Panc1 (cell line): ENCODE measurements at regions not wholly inside any gene's neighbourhood (a gene's known extent, or its start where the extent isn't known, plus 50 kb on each side); places are given as distances from the start of the nearest gene placed in this dataset.

Experiments
- ATAC-seq: fragments of 200-7000 bp; cut with Tn5 transposase; 2 replicates; pipeline ENCODE4 v1.9.1; 2020; ENCODE audit warnings: mild to moderate bottlenecking, moderate library complexity
- BruUV-seq: library from RNA; stranded (reverse); fragments of 400-500 nt; replicated peaks from 2 replicates; lab custom pipeline; 2021; lab: Mats Ljungman, UMichigan
- CTCF ChIA-PET: fragments of 300-600 bp; sonication (Branson Sonifier 250); formaldehyde crosslinking; loops from one replicate; lab custom pipeline; 2022; ENCODE audit warnings: antibody characterized with exemption; lab: Charles Lee
- POLR2A ChIA-PET: fragments of 300-600 bp; sonication (Branson Sonifier 250); formaldehyde crosslinking; loops from one replicate; lab custom pipeline; 2022; ENCODE audit warnings: antibody characterized with exemption; lab: Charles Lee
- DNase-seq: peaks from one replicate; pipeline ENCODE4 v3.0.0-alpha.2; 2010; ENCODE audit warnings: low read depth, low spot score
- H3K27ac ChIP-seq: 2 replicates; pipeline ENCODE4 v1.5.1; 2011; ENCODE audit warnings: mild to moderate bottlenecking, low read length, inconsistent platforms
- H3K27me3 ChIP-seq: fragments of 200-500 bp; sonication (Bioruptor generic); 2 replicates; pipeline ENCODE4 v1.6.0; 2014; ENCODE audit warnings: low read length, inconsistent platforms; ENCODE audit not compliant: control insufficient read depth, insufficient read depth
- H3K36me3 ChIP-seq: fragments of 200-500 bp; sonication (Bioruptor generic); 2 replicates; pipeline ENCODE4 v1.5.1; 2014; ENCODE audit warnings: inconsistent platforms, mild to moderate bottlenecking, low read length, moderate library complexity; ENCODE audit not compliant: control insufficient read depth, insufficient read depth
- H3K4me1 ChIP-seq: 2 replicates; pipeline ENCODE4 v1.5.1; 2011; ENCODE audit warnings: inconsistent platforms, mild to moderate bottlenecking, low read length, moderate library complexity; ENCODE audit not compliant: control insufficient read depth, insufficient read depth
- H3K4me3 ChIP-seq, 2 experiments: 2 replicates each; pipeline ENCODE4 v1.5.1; 2011 to 2012; ENCODE audit warnings: low read depth in 2 of 2, low read length in 2 of 2, mild to moderate bottlenecking in 2 of 2, inconsistent platforms in 1 of 2, moderate library complexity in 1 of 2
- H3K9me3 ChIP-seq: fragments of 200-500 bp; sonication (Bioruptor generic); 2 replicates; pipeline ENCODE4 v1.5.1; 2014; ENCODE audit warnings: low read depth, mild to moderate bottlenecking, inconsistent platforms, low read length, moderate library complexity; ENCODE audit not compliant: control insufficient read depth, insufficient read depth
- POLR2AphosphoS5 ChIP-seq: IDR thresholded peaks from 2 replicates; pipeline ENCODE4 v1.6.1; 2012; ENCODE audit warnings: mild to moderate bottlenecking, low read depth, low read length, moderate library complexity
- SIN3A ChIP-seq: IDR thresholded peaks from 2 replicates; pipeline ENCODE4 v1.6.1; 2012; ENCODE audit warnings: low read depth, mild to moderate bottlenecking, low read length, moderate library complexity, borderline replicate concordance; ENCODE audit not compliant: insufficient read depth
- TCF7L2 ChIP-seq: IDR thresholded peaks from 2 replicates; pipeline ENCODE4 v1.6.1; 2011; ENCODE audit warnings: mild to moderate bottlenecking, low read depth, low read length, inconsistent platforms
- in situ Hi-C: cut with HindIII; loops from 2 replicates; pipeline ENCODE4 v1.10.0; 2016; ENCODE audit warnings: low sequenced_read_pairs, low pct_unique_long_range_greater_than_20kb
- intact Hi-C: fragments of 100-400 bp; cut with micrococcal nuclease; formaldehyde crosslinking; loops from one replicate; pipeline ENCODE4 v1.10.0; 2022; ENCODE audit not compliant: unreplicated experiment
- TF ChIP-seq, protein P1 (sequence below), 2 experiments: IDR thresholded peaks; 2 replicates each; pipeline ENCODE4 v1.6.1; 2011 to 2012; ENCODE audit warnings: low read depth in 2 of 2, control low read depth in 1 of 2, low read length in 1 of 2, mild to moderate bottlenecking in 1 of 2, moderate library complexity in 1 of 2; ENCODE audit not compliant: insufficient read depth in 1 of 2
- TF ChIP-seq, protein P2 (sequence below): fragments of 450-650 bp; IDR thresholded peaks from 2 replicates; pipeline ENCODE4 v1.5.1; 2017; ENCODE audit warnings: mild to moderate bottlenecking

DNA sequence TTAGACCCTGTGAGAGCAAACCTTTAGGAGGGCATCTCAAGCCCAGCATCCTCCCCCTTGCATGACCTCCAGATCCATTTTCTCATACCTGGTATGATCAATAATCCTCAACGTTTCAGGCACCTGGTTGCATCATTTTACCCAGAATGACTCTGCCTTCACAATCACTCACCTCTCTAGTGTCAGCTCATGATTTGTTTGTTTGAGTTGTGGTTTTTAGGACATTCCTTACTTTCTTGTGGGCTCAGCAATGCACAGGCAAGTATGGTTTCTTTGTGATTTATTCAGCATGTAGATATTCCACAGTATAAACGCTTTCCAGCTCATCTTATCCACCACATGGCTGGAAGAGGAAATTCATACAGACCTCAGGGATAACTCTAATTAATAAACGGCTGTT is 93.6 kb upstream of the CPEB2 start:
- DNase-seq (peak; percentile 13), ATAC-seq (no peak)
- no peak overlapping the region for H3K4me3 ChIP-seq
- CTCF ChIA-PET, result interaction anchor here (0.6 kb wide), 1 partner anchor 326 kb away, joined by 5 read pairs; no protein-coding TSS in a partner anchor
- no peak for TF ChIP-seq TCF7L2
- no peak for TF ChIP-seq POLR2AphosphoS5
- no peak for TF ChIP-seq SIN3A
- TF ChIP-seq, protein P1, sequence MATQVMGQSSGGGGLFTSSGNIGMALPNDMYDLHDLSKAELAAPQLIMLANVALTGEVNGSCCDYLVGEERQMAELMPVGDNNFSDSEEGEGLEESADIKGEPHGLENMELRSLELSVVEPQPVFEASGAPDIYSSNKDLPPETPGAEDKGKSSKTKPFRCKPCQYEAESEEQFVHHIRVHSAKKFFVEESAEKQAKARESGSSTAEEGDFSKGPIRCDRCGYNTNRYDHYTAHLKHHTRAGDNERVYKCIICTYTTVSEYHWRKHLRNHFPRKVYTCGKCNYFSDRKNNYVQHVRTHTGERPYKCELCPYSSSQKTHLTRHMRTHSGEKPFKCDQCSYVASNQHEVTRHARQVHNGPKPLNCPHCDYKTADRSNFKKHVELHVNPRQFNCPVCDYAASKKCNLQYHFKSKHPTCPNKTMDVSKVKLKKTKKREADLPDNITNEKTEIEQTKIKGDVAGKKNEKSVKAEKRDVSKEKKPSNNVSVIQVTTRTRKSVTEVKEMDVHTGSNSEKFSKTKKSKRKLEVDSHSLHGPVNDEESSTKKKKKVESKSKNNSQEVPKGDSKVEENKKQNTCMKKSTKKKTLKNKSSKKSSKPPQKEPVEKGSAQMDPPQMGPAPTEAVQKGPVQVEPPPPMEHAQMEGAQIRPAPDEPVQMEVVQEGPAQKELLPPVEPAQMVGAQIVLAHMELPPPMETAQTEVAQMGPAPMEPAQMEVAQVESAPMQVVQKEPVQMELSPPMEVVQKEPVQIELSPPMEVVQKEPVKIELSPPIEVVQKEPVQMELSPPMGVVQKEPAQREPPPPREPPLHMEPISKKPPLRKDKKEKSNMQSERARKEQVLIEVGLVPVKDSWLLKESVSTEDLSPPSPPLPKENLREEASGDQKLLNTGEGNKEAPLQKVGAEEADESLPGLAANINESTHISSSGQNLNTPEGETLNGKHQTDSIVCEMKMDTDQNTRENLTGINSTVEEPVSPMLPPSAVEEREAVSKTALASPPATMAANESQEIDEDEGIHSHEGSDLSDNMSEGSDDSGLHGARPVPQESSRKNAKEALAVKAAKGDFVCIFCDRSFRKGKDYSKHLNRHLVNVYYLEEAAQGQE (IDR thresholded peaks at IDR 0.05; ENCODE audit: insufficient read depth in 1 of 2, low read depth in 2 of 2, low read length in 1 of 2), result no peak
- TF ChIP-seq, protein P2, sequence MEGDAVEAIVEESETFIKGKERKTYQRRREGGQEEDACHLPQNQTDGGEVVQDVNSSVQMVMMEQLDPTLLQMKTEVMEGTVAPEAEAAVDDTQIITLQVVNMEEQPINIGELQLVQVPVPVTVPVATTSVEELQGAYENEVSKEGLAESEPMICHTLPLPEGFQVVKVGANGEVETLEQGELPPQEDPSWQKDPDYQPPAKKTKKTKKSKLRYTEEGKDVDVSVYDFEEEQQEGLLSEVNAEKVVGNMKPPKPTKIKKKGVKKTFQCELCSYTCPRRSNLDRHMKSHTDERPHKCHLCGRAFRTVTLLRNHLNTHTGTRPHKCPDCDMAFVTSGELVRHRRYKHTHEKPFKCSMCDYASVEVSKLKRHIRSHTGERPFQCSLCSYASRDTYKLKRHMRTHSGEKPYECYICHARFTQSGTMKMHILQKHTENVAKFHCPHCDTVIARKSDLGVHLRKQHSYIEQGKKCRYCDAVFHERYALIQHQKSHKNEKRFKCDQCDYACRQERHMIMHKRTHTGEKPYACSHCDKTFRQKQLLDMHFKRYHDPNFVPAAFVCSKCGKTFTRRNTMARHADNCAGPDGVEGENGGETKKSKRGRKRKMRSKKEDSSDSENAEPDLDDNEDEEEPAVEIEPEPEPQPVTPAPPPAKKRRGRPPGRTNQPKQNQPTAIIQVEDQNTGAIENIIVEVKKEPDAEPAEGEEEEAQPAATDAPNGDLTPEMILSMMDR, result no peak
- H3K36me3 ChIP-seq, result no peaks in the 10 kb centered on the region
- BruUV-seq, result no TSS peak
- in situ Hi-C loops, result no loop called here
- no peaks in the 10 kb centered on the region for H3K4me1 ChIP-seq
- POLR2A ChIA-PET, result interaction anchor here (0.6 kb wide), 1 partner anchor 1090 kb away, joined by 3 read pairs; no protein-coding TSS in a partner anchor
- intact Hi-C loops, result no loop called here
- no peak overlapping the region for H3K27ac ChIP-seq
- H3K9me3 ChIP-seq, result no peaks in the 10 kb centered on the region
- no peaks in the 10 kb centered on the region for H3K27me3 ChIP-seq

DNA sequence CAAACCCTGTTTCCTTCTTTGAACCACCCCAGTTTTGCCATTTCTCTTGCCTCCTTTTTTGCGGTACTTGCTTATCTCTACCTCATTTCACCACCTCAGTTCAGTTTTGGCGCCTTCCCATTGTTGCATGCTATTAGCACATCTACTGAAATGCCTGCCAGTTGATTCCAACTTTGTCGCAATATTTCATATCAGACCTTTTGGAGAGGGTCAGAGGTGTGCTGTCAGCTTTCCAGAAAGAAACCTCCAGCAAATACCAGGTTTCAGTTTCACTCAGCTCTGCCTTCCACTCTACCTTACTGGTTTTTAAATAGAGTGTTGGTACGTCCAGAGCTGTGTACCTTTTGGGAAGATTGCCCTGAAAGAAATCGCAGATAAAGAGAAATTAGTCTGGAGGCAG is 91.9 kb upstream of the CPEB2 start:
- intact Hi-C loops, result no loop called here
- H3K9me3 ChIP-seq, result no peaks in the 10 kb centered on the region
- H3K27ac ChIP-seq, result no peak overlapping the region
- no peak for TF ChIP-seq SIN3A
- TF ChIP-seq POLR2AphosphoS5, result no peak
- TF ChIP-seq, protein P2, result no peak
- TF ChIP-seq, protein P1 (IDR thresholded peaks at IDR 0.05; ENCODE audit: insufficient read depth in 1 of 2, low read depth in 2 of 2, low read length in 1 of 2), result no peak
- TF ChIP-seq TCF7L2, result no peak
- no peak for DNase-seq
- H3K4me3 ChIP-seq, result no peak overlapping the region
- ATAC-seq, result no peak
- no peaks in the 10 kb centered on the region for H3K36me3 ChIP-seq
- in situ Hi-C loops, result no loop called here
- CTCF ChIA-PET, result no interaction called here
- POLR2A ChIA-PET, result no interaction called here
- H3K27me3 ChIP-seq, result no peaks in the 10 kb centered on the region
- H3K4me1 ChIP-seq, result no peaks in the 10 kb centered on the region
- no TSS peak for BruUV-seq
